NB4 (cell line): ENCODE measurements at regions not wholly inside any gene's neighbourhood (a gene's known extent, or its start where the extent isn't known, plus 50 kb on each side); places are given as distances from the start of the nearest gene placed in this dataset.

ENCODE experiments used
- DNase-seq: peaks from one replicate; pipeline ENCODE4 v3.0.0; 2010; ENCODE audit warnings: low read depth
- H3K4me3 ChIP-seq: one replicate; pipeline ENCODE4 v1.5.1; 2011; ENCODE audit warnings: mild to moderate bottlenecking, low read depth, low read length, moderate library complexity
- CTCF ChIP-seq: IDR thresholded peaks from one replicate; pipeline ENCODE4 v1.5.1; 2012; ENCODE audit warnings: low read depth, low read length
- MAX ChIP-seq: IDR thresholded peaks from 2 replicates; pipeline ENCODE4 v1.6.1; 2011; ENCODE audit warnings: low read depth, low read length
- MYC ChIP-seq: IDR thresholded peaks from 2 replicates; pipeline ENCODE4 v1.6.1; 2011; ENCODE audit warnings: low read depth, low read length
- POLR2A ChIP-seq: IDR thresholded peaks from 2 replicates; pipeline ENCODE4 v1.6.1; 2011; ENCODE audit warnings: mild to moderate bottlenecking; ENCODE audit not compliant: insufficient read length; ENCODE audit errors: extremely low read depth

- TF ChIP-seq CTCF (no peak), MYC (no peak), MAX (no peak), POLR2A (no peak)
- DNase-seq, result no peak
- H3K4me3 ChIP-seq, result no peak overlapping the region
These were observed 248.7 kb upstream of the PELI2 start for GRCh38 chr14:55869397-55870049.

- no peak for DNase-seq
- H3K4me3 ChIP-seq, result no peak overlapping the region
- no peak for TF ChIP-seq CTCF
- no peak for TF ChIP-seq POLR2A
- TF ChIP-seq MAX, result no peak
- TF ChIP-seq MYC, result no peak
These were observed 245.0 kb upstream of the PELI2 start for GRCh38 chr14:55873169-55873568.

- no peak overlapping the region for H3K4me3 ChIP-seq
These were observed 243.4 kb upstream of the PELI2 start for GRCh38 chr14:55874785-55875184.

GRCh38 chr14:55877942-55878341 lies 240.3 kb upstream of the PELI2 start:
- DNase-seq, result no peak
- H3K4me3 ChIP-seq, result no peak overlapping the region
- no peak for TF ChIP-seq MAX
- TF ChIP-seq MYC, result no peak
- no peak for TF ChIP-seq POLR2A
- TF ChIP-seq CTCF, result no peak

More at GRCh38 chr14:55874785-55875184, 243.4 kb upstream of the PELI2 start:
- TF ChIP-seq CTCF (no peak), POLR2A (no peak), MAX (no peak), MYC (no peak)
- DNase-seq, result no peak

GRCh38 chr14:55881577-55882241 lies 236.5 kb upstream of the PELI2 start:
- H3K4me3 ChIP-seq, result no peak overlapping the region
- TF ChIP-seq MAX, result no peak
- TF ChIP-seq POLR2A, result no peak
- no peak for TF ChIP-seq MYC
- no peak for TF ChIP-seq CTCF
- peak; percentile 5 for DNase-seq
